HG02759 (cell line): ENCODE measurements at regions not wholly inside any gene's neighbourhood (a gene's known extent, or its start where the extent isn't known, plus 50 kb on each side); places are given as distances from the start of the nearest gene placed in this dataset.
"Not testable (repeated sequence)": the region's sequence is repeated elsewhere in the genome, so short reads cannot be mapped to it uniquely, and the experiment has no call there.

ENCODE experiments used
- ATAC-seq: cut with Tn5 transposase; IDR thresholded peaks from one replicate; pipeline ENCODE4 v1.9.1; 2021; ENCODE audit warnings: mild to moderate bottlenecking, moderate library complexity; ENCODE audit not compliant: unreplicated experiment

- ATAC-seq = no peak
Observed at GRCh38 chr17:5896215-5896614, 174.0 kb upstream of the WSCD1 start.

- no peak for ATAC-seq
Observed at GRCh38 chr17:5897275-5897911, 172.8 kb upstream of the WSCD1 start.

GRCh38 chr17:5897981-5898380, 172.2 kb upstream of the WSCD1 start:
- not testable (repeated sequence) for ATAC-seq

GRCh38 chr17:5898406-5898805, 171.8 kb upstream of the WSCD1 start:
- ATAC-seq = no peak

- ATAC-seq = no peak
Observed at GRCh38 chr17:5899496-5900195, 170.5 kb upstream of the WSCD1 start.

GRCh38 chr17:5901731-5902130, 168.4 kb upstream of the WSCD1 start:
- ATAC-seq = no peak

- ATAC-seq = no peak
Observed at GRCh38 chr17:5902181-5903140, 167.7 kb upstream of the WSCD1 start.

GRCh38 chr17:5911919-5912318, 158.3 kb upstream of the WSCD1 start:
- no peak for ATAC-seq

GRCh38 chr17:5913032-5913531, 157.1 kb upstream of the WSCD1 start:
- no peak for ATAC-seq

GRCh38 chr17:5913641-5914040, 156.5 kb upstream of the WSCD1 start:
- no peak for ATAC-seq

- ATAC-seq = no peak
Observed at GRCh38 chr17:5915337-5915736, 154.8 kb upstream of the WSCD1 start.

GRCh38 chr17:5919089-5919488, 151.1 kb upstream of the WSCD1 start:
- ATAC-seq = no peak

- ATAC-seq = no peak
Observed at GRCh38 chr17:5921512-5922282, 148.5 kb upstream of the WSCD1 start.

GRCh38 chr17:5922476-5922875, 147.7 kb upstream of the WSCD1 start:
- no peak for ATAC-seq

GRCh38 chr17:5929721-5930120, 140.5 kb upstream of the WSCD1 start:
- no peak for ATAC-seq

GRCh38 chr17:5930555-5930954, 139.6 kb upstream of the WSCD1 start:
- not testable (repeated sequence) for ATAC-seq

- ATAC-seq = no peak
Observed at GRCh38 chr17:5931616-5932015, 138.6 kb upstream of the WSCD1 start.

GRCh38 chr17:5933430-5933829, 136.7 kb upstream of the WSCD1 start:
- ATAC-seq = no peak

- no peak for ATAC-seq
Observed at GRCh38 chr17:5941258-5941657, 128.9 kb upstream of the WSCD1 start.

- ATAC-seq = no peak
Observed at GRCh38 chr17:5942687-5943086, 127.5 kb upstream of the WSCD1 start.

- no peak for ATAC-seq
Observed at GRCh38 chr17:5943232-5943631, 126.9 kb upstream of the WSCD1 start.
